HCEC 1CT (cell line): ENCODE measurements at regions not wholly inside any gene's neighbourhood (a gene's known extent, or its start where the extent isn't known, plus 50 kb on each side); places are given as distances from the start of the nearest gene placed in this dataset.
"Not testable (repeated sequence)": the region's sequence is repeated elsewhere in the genome, so short reads cannot be mapped to it uniquely, and the experiment has no call there.

Experiments used
- DNase-seq: peaks from one replicate; pipeline ENCODE4 v3.0.0-alpha.2; 2017

GRCh38 chr3:75611724-75612460 is 52.2 kb upstream of the FRG2C start:
- DNase-seq, result not testable (repeated sequence)
